NOMO-1 treated with DMSO at 0.1 percent for 48 hours (cell line): ENCODE measurements at regions not wholly inside any gene's neighbourhood (a gene's known extent, or its start where the extent isn't known, plus 50 kb on each side); places are given as distances from the start of the nearest gene placed in this dataset.

Experiments
- DNase-seq: peaks from one replicate; lab custom pipeline; 2025; ENCODE audit not compliant: unreplicated experiment; lab: John Stamatoyannopoulos, UW

GRCh38 chr10:47077386-47077785 lies 166.2 kb downstream of the PTPN20 start:
- DNase-seq: no peak

GRCh38 chr10:47077941-47078340 lies 166.7 kb downstream of the PTPN20 start:
- no peak for DNase-seq

GRCh38 chr10:47078393-47079203 lies 167.4 kb downstream of the PTPN20 start:
- no peak for DNase-seq

- DNase-seq: peak; percentile 62
Observed at GRCh38 chr10:47079204-47079580, 168.0 kb downstream of the PTPN20 start.

GRCh38 chr10:47081264-47081663 lies 170.0 kb downstream of the PTPN20 start:
- no peak for DNase-seq

GRCh38 chr10:47082055-47082784 lies 171.0 kb downstream of the PTPN20 start:
- DNase-seq: no peak

- DNase-seq: no peak
Observed at GRCh38 chr10:47087667-47088066, 176.4 kb downstream of the PTPN20 start.

GRCh38 chr10:47088656-47089354 lies 177.6 kb downstream of the PTPN20 start:
- DNase-seq: no peak

- no peak for DNase-seq
Observed at GRCh38 chr10:47090042-47090441, 178.8 kb downstream of the PTPN20 start.

- DNase-seq: no peak
Observed at GRCh38 chr10:47090903-47091302, 179.7 kb downstream of the PTPN20 start.

- no peak for DNase-seq
Observed at GRCh38 chr10:47091421-47091820, 180.2 kb downstream of the PTPN20 start.

- no peak for DNase-seq
Observed at GRCh38 chr10:47092376-47092775, 181.1 kb downstream of the PTPN20 start.

GRCh38 chr10:47092831-47093230 lies 181.6 kb downstream of the PTPN20 start:
- DNase-seq: no peak

GRCh38 chr10:47094126-47094525 lies 182.9 kb downstream of the PTPN20 start:
- no peak for DNase-seq

GRCh38 chr10:47094636-47095035 lies 183.4 kb downstream of the PTPN20 start:
- DNase-seq: no peak

- no peak for DNase-seq
Observed at GRCh38 chr10:47095211-47095610, 184.0 kb downstream of the PTPN20 start.

GRCh38 chr10:47095848-47096612 lies 184.8 kb downstream of the PTPN20 start:
- no peak for DNase-seq

GRCh38 chr10:47098238-47098637 lies 187.0 kb downstream of the PTPN20 start:
- DNase-seq: no peak

GRCh38 chr10:47098964-47099363 lies 187.7 kb downstream of the PTPN20 start:
- no peak for DNase-seq

- no peak for DNase-seq
Observed at GRCh38 chr10:47099474-47099873, 188.2 kb downstream of the PTPN20 start.

- no peak for DNase-seq
Observed at GRCh38 chr10:47101196-47101595, 190.0 kb downstream of the PTPN20 start.
